ENCODE measurements at regions not wholly inside any gene's neighbourhood (a gene's known extent, or its start where the extent isn't known, plus 50 kb on each side); places are given as distances from the start of the nearest gene placed in this dataset.

- no peaks in the 10 kb centered on the region for H3K9me3 ChIP-seq (ENCODE audit: control insufficient read depth in 1 of 2, insufficient read depth in 1 of 2, low read depth in 1 of 2, low read length in 2 of 2)
- ATAC-seq (no peak), DNase-seq (ENCODE audit: low read depth, low spot score) (no peak)
- H3K9ac ChIP-seq (ENCODE audit: low read length): no peak overlapping the region
- ChIA-PET RAD21 (ENCODE audit: low non-redundant PET in 1 of 2, low total read pairs in 2 of 2, uncharacterized antibody in 2 of 2, unreplicated experiment in 2 of 2) (no interaction called here), CTCF (no interaction called here), POLR2A (no interaction called here)
- intact Hi-C loops (cut with micrococcal nuclease): no loop called here
- no peaks in the 10 kb centered on the region for H3K79me2 ChIP-seq (ENCODE audit: insufficient read depth, low read length)
- TF ChIP-seq ZFX (IDR thresholded peaks at IDR 0.05) (no peak), MAX (IDR thresholded peaks at IDR 0.05) (no peak)
- no peaks in the 10 kb centered on the region for H3K9me2 ChIP-seq (ENCODE audit: insufficient read depth)
- H3K4me3 ChIP-seq (replicated peaks in 1 of 2; ENCODE audit: low read depth in 1 of 2, low read length in 2 of 2): no peak overlapping the region
- no peaks in the 10 kb centered on the region for H3K27me3 ChIP-seq (ENCODE audit: insufficient read depth, low read length)
- H2AFZ ChIP-seq (ENCODE audit: low read depth, low read length, poor library complexity, severe bottlenecking): no peak overlapping the region
- H4K20me1 ChIP-seq (ENCODE audit: insufficient read depth): no peaks in the 10 kb centered on the region
- no peak overlapping the region for H3K27ac ChIP-seq (ENCODE audit: low read depth, low read length)
- BruUV-seq (replicated peaks): no TSS peak
- H3K4me1 ChIP-seq (ENCODE audit: control insufficient read depth in 1 of 2, insufficient read depth in 2 of 2, low read length in 2 of 2): no peaks in the 10 kb centered on the region
- no peak overlapping the region for H3K4me2 ChIP-seq (ENCODE audit: low read length)
- no peaks in the 10 kb centered on the region for H3K36me3 ChIP-seq (ENCODE audit: control insufficient read depth in 1 of 2, insufficient read depth in 2 of 2, low read length in 2 of 2)
Measured at GRCh38 chr2:106314444-106314843, 120.3 kb upstream of the UXS1 start.

GRCh38 chr2:106311041-106311370 is 116.9 kb upstream of the UXS1 start:
- Histone ChIP-seq H3K27ac (ENCODE audit: low read depth, low read length) (no peak overlapping the region), H3K4me3 (replicated peaks in 1 of 2; ENCODE audit: low read depth in 1 of 2, low read length in 2 of 2) (no peak overlapping the region), H4K20me1 (ENCODE audit: insufficient read depth) (no peaks in the 10 kb centered on the region), H3K9me2 (ENCODE audit: insufficient read depth) (no peaks in the 10 kb centered on the region), H3K9me3 (ENCODE audit: control insufficient read depth in 1 of 2, insufficient read depth in 1 of 2, low read depth in 1 of 2, low read length in 2 of 2) (no peaks in the 10 kb centered on the region), H3K79me2 (ENCODE audit: insufficient read depth, low read length) (no peaks in the 10 kb centered on the region), H3K27me3 (ENCODE audit: insufficient read depth, low read length) (no peaks in the 10 kb centered on the region), H3K36me3 (ENCODE audit: control insufficient read depth in 1 of 2, insufficient read depth in 2 of 2, low read length in 2 of 2) (no peaks in the 10 kb centered on the region), H3K9ac (ENCODE audit: low read length) (no peak overlapping the region), H3K4me1 (ENCODE audit: control insufficient read depth in 1 of 2, insufficient read depth in 2 of 2, low read length in 2 of 2) (no peaks in the 10 kb centered on the region), H2AFZ (ENCODE audit: low read depth, low read length, poor library complexity, severe bottlenecking) (no peak overlapping the region), H3K4me2 (ENCODE audit: low read length) (no peak overlapping the region)
- no peak for TF ChIP-seq EZH2 (IDR thresholded peaks at IDR 0.05)
- TF ChIP-seq JUND (IDR thresholded peaks at IDR 0.05): no peak
- TF ChIP-seq YY1 (IDR thresholded peaks at IDR 0.05; ENCODE audit: extremely low read depth, insufficient replicate concordance, low read depth, low read length): no peak
- TF ChIP-seq SP1 (IDR thresholded peaks at IDR 0.05; ENCODE audit: low read depth): no peak
- TF ChIP-seq REST (IDR thresholded peaks at IDR 0.05; ENCODE audit: low read depth): no peak
- no peak for TF ChIP-seq SIN3A (IDR thresholded peaks at IDR 0.05; ENCODE audit: low read depth)
- TF ChIP-seq ZNF274 (IDR thresholded peaks at IDR 0.05; ENCODE audit: low read depth, low read length): no peak
- TF ChIP-seq CBX3 (IDR thresholded peaks at IDR 0.05; ENCODE audit: low read depth): no peak
- no peak for TF ChIP-seq ATF3 (IDR thresholded peaks at IDR 0.05)
- TF ChIP-seq MAX (IDR thresholded peaks at IDR 0.05): no peak
- no peak for TF ChIP-seq POLR2AphosphoS5 (IDR thresholded peaks at IDR 0.05; ENCODE audit: low read depth, low read length)
- TF ChIP-seq POLR2A (IDR thresholded peaks at IDR 0.05; ENCODE audit: borderline replicate concordance, extremely low read depth, insufficient read depth, insufficient read length): no peak
- no peak for TF ChIP-seq ZFX (IDR thresholded peaks at IDR 0.05)
- no peak for TF ChIP-seq ELF1 (IDR thresholded peaks at IDR 0.05; ENCODE audit: borderline replicate concordance, low read depth)
- BruUV-seq (replicated peaks): no TSS peak
- ChIA-PET RAD21 (ENCODE audit: low non-redundant PET in 1 of 2, low total read pairs in 2 of 2, uncharacterized antibody in 2 of 2, unreplicated experiment in 2 of 2) (no interaction called here), CTCF (no interaction called here), POLR2A (no interaction called here)
- intact Hi-C loops (cut with micrococcal nuclease): no loop called here
- DNase-seq (ENCODE audit: low read depth, low spot score) (no peak), ATAC-seq (no peak)
